HepG2 (cell line): ENCODE measurements at regions not wholly inside any gene's neighbourhood (a gene's known extent, or its start where the extent isn't known, plus 50 kb on each side); places are given as distances from the start of the nearest gene placed in this dataset.

Source experiments
- ATAC-seq: fragments of 200-7000 bp; cut with Tn5 transposase; 3 replicates; pipeline ENCODE4 v1.9.1; 2020; ENCODE audit warnings: mild to moderate bottlenecking, moderate library complexity
- BruUV-seq: library from RNA; stranded (reverse); fragments of 400-500 nt; replicated peaks from 2 replicates; lab custom pipeline; 2021; lab: Mats Ljungman, UMichigan
- CTCF ChIA-PET: fragments of 300-600 bp; formaldehyde crosslinking; extraction: SDS; loops from one replicate; lab custom pipeline; 2021; ENCODE audit warnings: low total read pairs, inconsistent platforms, low intra/inter-chr PET ratio; lab: Yijun Ruan, JAX
- POLR2A ChIA-PET: fragments of 350-600 bp; sonication (Branson Sonifier 250); formaldehyde crosslinking; loops from one replicate; lab custom pipeline; 2020; ENCODE audit warnings: antibody characterized with exemption, inconsistent platforms; lab: Yijun Ruan, JAX
- DNase-seq: peaks from one replicate; pipeline ENCODE4 v3.0.0-alpha.2; 2015; ENCODE audit warnings: low spot score
- FAIRE-seq: peaks from 3 replicates; lab custom pipeline; 2011; peaks lifted over from hg19 to GRCh38; lab: Jason Lieb, UNC
- H2AFZ ChIP-seq: one replicate; pipeline ENCODE4 v1.6.1; 2011; ENCODE audit warnings: low read length, inconsistent platforms
- H3K27ac ChIP-seq: fragments of 300-600 bp; 3 replicates; pipeline ENCODE4 v1.8.0; 2011; ENCODE audit warnings: mixed run types, mild to moderate bottlenecking, mixed read lengths, low read length, inconsistent platforms; ENCODE audit not compliant: insufficient read depth; ENCODE audit errors: extremely low read length
- H3K27me3 ChIP-seq, 2 experiments: fragments of 200-600 bp in 1 of 2; 2 replicates in 1 of 2; 3 replicates in 1 of 2; pipeline versions ENCODE4 v1.6.0 to v1.8.0; 2011; ENCODE audit warnings: low read length in 2 of 2, mild to moderate bottlenecking in 2 of 2, moderate library complexity in 2 of 2, inconsistent platforms in 1 of 2; ENCODE audit not compliant: insufficient read depth in 2 of 2, control insufficient read depth in 1 of 2
- H3K36me3 ChIP-seq, 2 experiments: fragments of 200-600 bp in 1 of 2; replicated peaks in 1 of 2; 2 replicates in 1 of 2; 3 replicates in 1 of 2; pipeline versions ENCODE4 v1.5.1 to v1.8.0; 2011; ENCODE audit warnings: low read length in 2 of 2, inconsistent platforms in 1 of 2; ENCODE audit not compliant: insufficient read depth in 2 of 2, control insufficient read depth in 1 of 2
- H3K4me1 ChIP-seq: 2 replicates; pipeline ENCODE4 v1.5.1; 2012; ENCODE audit warnings: low read length, inconsistent platforms; ENCODE audit not compliant: insufficient read depth
- H3K4me2 ChIP-seq: 2 replicates; pipeline ENCODE4 v1.6.0; 2011; ENCODE audit warnings: low read depth, low read length, inconsistent platforms
- H3K4me3 ChIP-seq, 3 experiments: fragments of 200-600 bp in 1 of 3; sonication (generic), shearing (Covaris generic) in 1 of 3; replicated peaks in 1 of 3; 2 replicates each; pipeline ENCODE4 v1.5.1; 2011 to 2016; ENCODE audit warnings: low read length in 3 of 3, inconsistent platforms in 2 of 3, low read depth in 2 of 3, mild to moderate bottlenecking in 2 of 3, control low read depth in 1 of 3, mixed read lengths in 1 of 3; ENCODE audit not compliant: insufficient read depth in 1 of 3
- H3K79me2 ChIP-seq: one replicate; pipeline ENCODE4 v1.6.1; 2011; ENCODE audit warnings: low read length, inconsistent platforms; ENCODE audit not compliant: insufficient read depth
- H3K9ac ChIP-seq: 2 replicates; pipeline ENCODE4 v1.6.0; 2011; ENCODE audit warnings: mild to moderate bottlenecking, low read depth, low read length, inconsistent platforms; ENCODE audit not compliant: insufficient read depth
- H3K9me3 ChIP-seq: 2 replicates; pipeline ENCODE4 v1.5.1; 2012; ENCODE audit warnings: mild to moderate bottlenecking, low read length
- H4K20me1 ChIP-seq: 2 replicates; pipeline ENCODE4 v1.6.0; 2011; ENCODE audit warnings: inconsistent platforms, mild to moderate bottlenecking, low read length, moderate library complexity; ENCODE audit not compliant: insufficient read depth
- CENPT ChIP-seq: sonication (generic); formaldehyde crosslinking; IDR thresholded peaks from 2 replicates; pipeline ENCODE4 v1.8.0; 2022; ENCODE audit warnings: low read depth, mild to moderate bottlenecking, moderate library complexity, missing genetic modification reagents
- FOXO4 ChIP-seq: sonication (generic); formaldehyde crosslinking; conservative IDR thresholded peaks from 2 replicates; pipeline ENCODE4 v1.8.1; 2023; ENCODE audit warnings: missing genetic modification reagents
- KAT2B ChIP-seq: fragments of 150-350 bp; IDR thresholded peaks from 2 replicates; pipeline ENCODE4 v1.6.1; 2014; ENCODE audit warnings: low read depth, low read length, borderline replicate concordance
- SNAPC4 ChIP-seq: sonication (generic); formaldehyde crosslinking; IDR thresholded peaks from 2 replicates; pipeline ENCODE4 v1.4.0; 2020; ENCODE audit warnings: mild to moderate bottlenecking, missing genetic modification reagents
- ZNF678 ChIP-seq: sonication (generic); formaldehyde crosslinking; IDR thresholded peaks from 2 replicates; pipeline ENCODE4 v1.4.0; 2020; ENCODE audit warnings: mild to moderate bottlenecking, missing genetic modification reagents
- WGBS: methylation state at CpG from one replicate; pipeline ENCODE4 v1.1.6; 2017; ENCODE audit warnings: low lambda C conversion rate; 5-methylcytosine and 5-hydroxymethylcytosine counted together
- in situ Hi-C: cut with HindIII; loops from 2 replicates; pipeline ENCODE4 v1.10.0; 2017; ENCODE audit warnings: low pct_unique_long_range_greater_than_20kb; ENCODE audit not compliant: extremely low pct_ligation_motif_present
- intact Hi-C: fragments of 100-400 bp; cut with micrococcal nuclease; formaldehyde crosslinking; loops from one replicate; pipeline ENCODE4 v1.10.0; 2022; ENCODE audit not compliant: unreplicated experiment

GRCh38 chr11:86155200-86155844, 86.4 kb upstream of the PICALM start:
- no TSS peak for BruUV-seq
- Histone ChIP-seq H3K27me3 (no peaks in the 10 kb centered on the region), H4K20me1 (no peaks in the 10 kb centered on the region), H3K9me3 (no peaks in the 10 kb centered on the region), H3K36me3 (no peaks in the 10 kb centered on the region), H3K9ac (no peak overlapping the region), H3K4me2 (no peak overlapping the region), H3K4me3 (no peak overlapping the region), H2AFZ (no peak overlapping the region), H3K79me2 (no peaks in the 10 kb centered on the region), H3K4me1 (peaks cover 11% of the 10 kb centered on the region), H3K27ac (no peak overlapping the region)
- ChIA-PET CTCF (no interaction called here), POLR2A (no interaction called here)
- FAIRE-seq (no peak), DNase-seq (no peak), ATAC-seq (no peak)
- in situ Hi-C loops = no loop called here
- 59% methylated on average over 7 of the region's 7 CpGs for WGBS
- TF ChIP-seq FOXO4 (CRISPR knock-in tag) (no peak), KAT2B (no peak), ZNF678 (CRISPR knock-in tag) (no peak), CENPT (CRISPR knock-in tag) (no peak), SNAPC4 (CRISPR knock-in tag) (no peak)
- intact Hi-C loops = no loop called here
